Smooth muscle cell (in vitro differentiated cells): ENCODE measurements at regions not wholly inside any gene's neighbourhood (a gene's known extent, or its start where the extent isn't known, plus 50 kb on each side); places are given as distances from the start of the nearest gene placed in this dataset.

Source experiments
- DNase-seq: peaks from one replicate; lab custom pipeline; 2025; ENCODE audit not compliant: unreplicated experiment; lab: John Stamatoyannopoulos, UW
- H2AFZ ChIP-seq: fragments of 200-600 bp; sonication (generic); 2 replicates; pipeline ENCODE4 v1.6.0; 2016; ENCODE audit warnings: antibody characterized with exemption, low read depth, mild to moderate bottlenecking
- H3F3A ChIP-seq: fragments of 200-600 bp; sonication (generic); 2 replicates; pipeline ENCODE4 v1.6.0; 2017; ENCODE audit warnings: antibody characterized with exemption, low read depth
- H3K27ac ChIP-seq: fragments of 200-600 bp; sonication (generic); 2 replicates; pipeline ENCODE4 v1.5.1; 2016; ENCODE audit warnings: low read depth, mild to moderate bottlenecking
- H3K27me3 ChIP-seq: fragments of 200-600 bp; sonication (generic); 2 replicates; pipeline ENCODE4 v1.6.1; 2016; ENCODE audit warnings: low read depth, mild to moderate bottlenecking
- H3K36me3 ChIP-seq: fragments of 200-600 bp; sonication (generic); 2 replicates; pipeline ENCODE4 v1.5.1; 2016; ENCODE audit warnings: low read depth
- H3K4me1 ChIP-seq: fragments of 200-600 bp; sonication (generic); 2 replicates; pipeline ENCODE4 v1.5.1; 2016; ENCODE audit warnings: low read depth
- H3K4me2 ChIP-seq: fragments of 200-600 bp; sonication (generic); 2 replicates; pipeline ENCODE4 v1.6.0; 2016; ENCODE audit warnings: mild to moderate bottlenecking
- H3K4me3 ChIP-seq: fragments of 200-600 bp; sonication (generic); 2 replicates; pipeline ENCODE4 v1.5.1; 2016; ENCODE audit warnings: mild to moderate bottlenecking
- H3K79me2 ChIP-seq: fragments of 200-600 bp; sonication (generic); 2 replicates; pipeline ENCODE4 v1.6.0; 2016; ENCODE audit warnings: low read depth, mild to moderate bottlenecking
- H3K9ac ChIP-seq: fragments of 200-600 bp; sonication (generic); 2 replicates; pipeline ENCODE4 v1.6.0; 2016; ENCODE audit warnings: low read depth
- H3K9me3 ChIP-seq: fragments of 200-600 bp; sonication (generic); replicated peaks from 2 replicates; pipeline ENCODE4 v1.5.1; 2016; ENCODE audit warnings: low read depth
- H4K20me1 ChIP-seq: fragments of 200-600 bp; sonication (generic); 2 replicates; pipeline ENCODE4 v1.6.0; 2016; ENCODE audit warnings: low read depth
- WGBS: methylation state at CpG from one replicate; pipeline ENCODE4 v1.1.7; 2016; ENCODE audit warnings: low lambda C conversion rate; 5-methylcytosine and 5-hydroxymethylcytosine counted together
- TF ChIP-seq, protein P1 (sequence below): fragments of 200-600 bp; sonication (generic); IDR thresholded peaks from 2 replicates; pipeline ENCODE4 v1.5.1; 2017; ENCODE audit warnings: borderline replicate concordance, mild to moderate bottlenecking, antibody characterized with exemption; ENCODE audit not compliant: insufficient read depth, poor library complexity, severe bottlenecking

DNA sequence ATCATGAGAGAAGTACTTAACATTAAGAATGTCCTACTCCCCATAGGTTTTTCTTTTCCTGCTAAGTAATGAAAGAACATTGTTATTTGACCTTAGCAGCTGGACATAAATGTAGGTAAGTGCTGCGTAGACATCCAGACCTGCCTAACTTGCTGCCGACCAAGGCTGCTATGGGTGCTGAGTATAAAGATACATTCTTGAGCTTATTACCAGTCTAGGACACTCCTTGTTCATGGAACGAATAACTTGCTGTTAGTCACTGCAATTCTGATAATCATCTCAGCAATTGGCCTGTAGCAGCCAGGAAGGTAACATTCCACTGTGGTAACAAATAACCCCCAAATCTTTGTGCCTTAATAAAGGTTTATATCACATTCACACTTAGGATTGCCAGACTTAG, 478.1 kb downstream of the VRK1 start:
- WGBS: 77% methylated on average over 3 of the region's 3 CpGs

DNA sequence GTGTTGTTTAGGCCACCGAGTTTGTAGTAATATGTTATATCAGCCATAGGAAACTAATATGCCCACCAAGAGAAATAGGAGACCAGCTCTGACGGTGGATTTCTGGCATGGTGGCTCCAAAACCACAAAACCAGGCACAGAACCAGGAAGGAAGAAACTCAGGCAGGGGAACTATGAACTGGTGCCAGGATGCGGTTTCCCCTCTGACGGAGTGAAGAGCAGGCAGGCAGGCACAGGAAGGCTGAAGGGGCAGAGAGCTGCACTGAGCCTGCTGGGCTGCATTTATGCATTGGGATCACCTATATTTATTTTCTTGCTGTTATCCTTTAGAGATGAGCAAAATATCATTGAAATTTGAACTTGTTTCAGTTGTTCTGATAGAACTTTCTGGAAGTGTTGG, 479.4 kb downstream of the VRK1 start:
- Histone ChIP-seq H3K79me2 (no peaks in the 10 kb centered on the region), H2AFZ (no peak overlapping the region), H3K4me1 (peaks cover 3% of the 10 kb centered on the region), H3K27ac (no peak overlapping the region), H3K9ac (no peak overlapping the region), H3K4me3 (no peak overlapping the region), H3K36me3 (no peaks in the 10 kb centered on the region), H3K4me2 (no peak overlapping the region), H3F3A (no peaks in the 10 kb centered on the region), H3K9me3 (no peaks in the 10 kb centered on the region), H3K27me3 (peaks cover 8% of the 10 kb centered on the region), H4K20me1 (no peaks in the 10 kb centered on the region)
- TF ChIP-seq, protein P1, sequence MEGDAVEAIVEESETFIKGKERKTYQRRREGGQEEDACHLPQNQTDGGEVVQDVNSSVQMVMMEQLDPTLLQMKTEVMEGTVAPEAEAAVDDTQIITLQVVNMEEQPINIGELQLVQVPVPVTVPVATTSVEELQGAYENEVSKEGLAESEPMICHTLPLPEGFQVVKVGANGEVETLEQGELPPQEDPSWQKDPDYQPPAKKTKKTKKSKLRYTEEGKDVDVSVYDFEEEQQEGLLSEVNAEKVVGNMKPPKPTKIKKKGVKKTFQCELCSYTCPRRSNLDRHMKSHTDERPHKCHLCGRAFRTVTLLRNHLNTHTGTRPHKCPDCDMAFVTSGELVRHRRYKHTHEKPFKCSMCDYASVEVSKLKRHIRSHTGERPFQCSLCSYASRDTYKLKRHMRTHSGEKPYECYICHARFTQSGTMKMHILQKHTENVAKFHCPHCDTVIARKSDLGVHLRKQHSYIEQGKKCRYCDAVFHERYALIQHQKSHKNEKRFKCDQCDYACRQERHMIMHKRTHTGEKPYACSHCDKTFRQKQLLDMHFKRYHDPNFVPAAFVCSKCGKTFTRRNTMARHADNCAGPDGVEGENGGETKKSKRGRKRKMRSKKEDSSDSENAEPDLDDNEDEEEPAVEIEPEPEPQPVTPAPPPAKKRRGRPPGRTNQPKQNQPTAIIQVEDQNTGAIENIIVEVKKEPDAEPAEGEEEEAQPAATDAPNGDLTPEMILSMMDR: no peak
- no peak for DNase-seq
- WGBS: 86% methylated on average over 4 of the region's 4 CpGs

More for the DNA sequence above, 478.1 kb downstream of the VRK1 start:
- Histone ChIP-seq H4K20me1 (no peaks in the 10 kb centered on the region), H3K4me3 (no peak overlapping the region), H3K27ac (no peak overlapping the region), H2AFZ (no peak overlapping the region), H3K36me3 (no peaks in the 10 kb centered on the region), H3K9ac (no peak overlapping the region), H3K4me1 (peaks cover 3% of the 10 kb centered on the region), H3K4me2 (no peak overlapping the region), H3K79me2 (no peaks in the 10 kb centered on the region), H3F3A (no peaks in the 10 kb centered on the region), H3K9me3 (no peaks in the 10 kb centered on the region), H3K27me3 (peaks cover 8% of the 10 kb centered on the region)
- DNase-seq: no peak
- TF ChIP-seq, protein P1: no peak

DNA sequence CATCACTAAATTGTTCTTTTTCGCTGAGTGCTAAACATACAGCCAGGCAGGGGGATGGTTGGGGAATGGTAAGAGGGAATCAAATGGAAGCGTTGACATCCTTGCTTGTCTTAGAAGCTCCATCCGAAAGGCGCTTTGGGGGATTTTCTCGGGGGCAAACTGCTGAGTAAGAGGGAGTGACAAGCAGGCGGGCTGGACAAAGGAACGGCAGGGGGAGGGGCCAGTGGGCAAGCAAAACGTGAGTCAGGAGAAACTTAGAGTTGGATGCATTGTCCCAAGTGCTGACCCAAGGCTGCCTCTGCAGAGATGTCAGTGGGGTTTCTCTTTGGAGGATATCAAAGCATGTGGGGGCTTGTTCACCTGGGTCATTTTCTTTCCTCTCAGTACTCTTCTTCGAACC, 480.5 kb downstream of the VRK1 start:
- TF ChIP-seq, protein P1: no peak
- peaks cover 8% of the 10 kb centered on the region for H3K27me3 ChIP-seq
- no peak overlapping the region for H2AFZ ChIP-seq
- no peak for DNase-seq
- no peak overlapping the region for H3K4me2 ChIP-seq
- H3K9me3 ChIP-seq: no peaks in the 10 kb centered on the region
- H3K27ac ChIP-seq: no peak overlapping the region
- H3K9ac ChIP-seq: no peak overlapping the region
- no peak overlapping the region for H3K4me3 ChIP-seq
- H3K79me2 ChIP-seq: no peaks in the 10 kb centered on the region
- peaks cover 3% of the 10 kb centered on the region for H3K4me1 ChIP-seq
- H3F3A ChIP-seq: no peaks in the 10 kb centered on the region
- WGBS: 45% methylated on average over 9 of the region's 9 CpGs
- no peaks in the 10 kb centered on the region for H4K20me1 ChIP-seq
- H3K36me3 ChIP-seq: no peaks in the 10 kb centered on the region

DNA sequence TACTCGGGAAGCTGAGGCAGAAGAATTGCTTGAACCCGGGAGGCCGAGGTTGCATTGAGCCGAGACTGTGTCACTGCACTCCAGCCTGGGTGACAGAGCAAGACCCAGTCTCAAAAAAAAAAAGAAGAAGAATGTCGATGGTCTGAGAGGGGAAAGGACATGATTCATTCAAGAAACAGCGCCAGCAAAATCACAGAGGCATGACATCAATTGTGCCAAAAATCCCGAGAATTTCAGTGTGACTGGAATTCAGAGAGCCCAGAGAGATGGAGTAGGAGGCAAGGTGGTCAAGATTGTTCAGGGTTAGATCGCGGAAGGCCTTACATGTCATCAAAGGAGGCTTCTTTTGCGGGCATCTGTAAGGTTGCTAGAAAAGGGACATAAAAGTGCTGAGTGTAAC, 483.3 kb downstream of the VRK1 start:
- H4K20me1 ChIP-seq: no peaks in the 10 kb centered on the region
- no peaks in the 10 kb centered on the region for H3K36me3 ChIP-seq
- H3K4me1 ChIP-seq: peaks cover 3% of the 10 kb centered on the region
- DNase-seq: no peak
- TF ChIP-seq, protein P1: no peak
- no peaks in the 10 kb centered on the region for H3F3A ChIP-seq
- no peak overlapping the region for H3K4me3 ChIP-seq
- no peak overlapping the region for H3K9ac ChIP-seq
- H3K27me3 ChIP-seq: no peaks in the 10 kb centered on the region
- no peak overlapping the region for H3K27ac ChIP-seq
- H3K79me2 ChIP-seq: no peaks in the 10 kb centered on the region
- 72% methylated on average over 10 of the region's 10 CpGs for WGBS
- H3K4me2 ChIP-seq: no peak overlapping the region
- no peaks in the 10 kb centered on the region for H3K9me3 ChIP-seq
- no peak overlapping the region for H2AFZ ChIP-seq
